ENCODE measurements at regions not wholly inside any gene's neighbourhood (a gene's known extent, or its start where the extent isn't known, plus 50 kb on each side); places are given as distances from the start of the nearest gene placed in this dataset.

GRCh38 chr4:111281219-111281618 lies 658.3 kb upstream of the PITX2 start:
- TF ChIP-seq, protein P1, sequence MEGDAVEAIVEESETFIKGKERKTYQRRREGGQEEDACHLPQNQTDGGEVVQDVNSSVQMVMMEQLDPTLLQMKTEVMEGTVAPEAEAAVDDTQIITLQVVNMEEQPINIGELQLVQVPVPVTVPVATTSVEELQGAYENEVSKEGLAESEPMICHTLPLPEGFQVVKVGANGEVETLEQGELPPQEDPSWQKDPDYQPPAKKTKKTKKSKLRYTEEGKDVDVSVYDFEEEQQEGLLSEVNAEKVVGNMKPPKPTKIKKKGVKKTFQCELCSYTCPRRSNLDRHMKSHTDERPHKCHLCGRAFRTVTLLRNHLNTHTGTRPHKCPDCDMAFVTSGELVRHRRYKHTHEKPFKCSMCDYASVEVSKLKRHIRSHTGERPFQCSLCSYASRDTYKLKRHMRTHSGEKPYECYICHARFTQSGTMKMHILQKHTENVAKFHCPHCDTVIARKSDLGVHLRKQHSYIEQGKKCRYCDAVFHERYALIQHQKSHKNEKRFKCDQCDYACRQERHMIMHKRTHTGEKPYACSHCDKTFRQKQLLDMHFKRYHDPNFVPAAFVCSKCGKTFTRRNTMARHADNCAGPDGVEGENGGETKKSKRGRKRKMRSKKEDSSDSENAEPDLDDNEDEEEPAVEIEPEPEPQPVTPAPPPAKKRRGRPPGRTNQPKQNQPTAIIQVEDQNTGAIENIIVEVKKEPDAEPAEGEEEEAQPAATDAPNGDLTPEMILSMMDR (IDR thresholded peaks at IDR 0.05; ENCODE audit: extremely low read depth in 1 of 2, insufficient read depth in 1 of 2, low read depth in 1 of 2, low read length in 2 of 2) = no peak
- no peak for TF ChIP-seq POLR2AphosphoS5 (IDR thresholded peaks at IDR 0.05; ENCODE audit: insufficient read depth, low read depth, low read length)
- TF ChIP-seq, protein P2, sequence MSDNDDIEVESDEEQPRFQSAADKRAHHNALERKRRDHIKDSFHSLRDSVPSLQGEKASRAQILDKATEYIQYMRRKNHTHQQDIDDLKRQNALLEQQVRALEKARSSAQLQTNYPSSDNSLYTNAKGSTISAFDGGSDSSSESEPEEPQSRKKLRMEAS (IDR thresholded peaks at IDR 0.05; ENCODE audit: insufficient read depth, insufficient read length) = no peak
- no peak for TF ChIP-seq JUN (IDR thresholded peaks at IDR 0.05; ENCODE audit: borderline replicate concordance, insufficient read depth, insufficient read length, low read depth)

All from endothelial cell of umbilical vein (primary cell).